A673 (cell line): ENCODE measurements at regions not wholly inside any gene's neighbourhood (a gene's known extent, or its start where the extent isn't known, plus 50 kb on each side); places are given as distances from the start of the nearest gene placed in this dataset.

Source experiments
- CTCF ChIP-seq: fragments of 300-800, 200-600 bp; sonication (generic); conservative IDR thresholded peaks from 2 replicates; pipeline ENCODE4 v1.5.1; 2017; ENCODE audit warnings: low read depth, mild to moderate bottlenecking, antibody characterized with exemption, low read length, moderate library complexity, mixed read lengths
- EZH2 ChIP-seq: fragments of 200-600 bp; sonication (generic); IDR thresholded peaks from 2 replicates; pipeline ENCODE4 v1.6.1; 2017; ENCODE audit warnings: borderline replicate concordance, low read depth, mild to moderate bottlenecking, mixed read lengths, antibody characterized with exemption, low read length; ENCODE audit not compliant: poor library complexity, severe bottlenecking

DNA sequence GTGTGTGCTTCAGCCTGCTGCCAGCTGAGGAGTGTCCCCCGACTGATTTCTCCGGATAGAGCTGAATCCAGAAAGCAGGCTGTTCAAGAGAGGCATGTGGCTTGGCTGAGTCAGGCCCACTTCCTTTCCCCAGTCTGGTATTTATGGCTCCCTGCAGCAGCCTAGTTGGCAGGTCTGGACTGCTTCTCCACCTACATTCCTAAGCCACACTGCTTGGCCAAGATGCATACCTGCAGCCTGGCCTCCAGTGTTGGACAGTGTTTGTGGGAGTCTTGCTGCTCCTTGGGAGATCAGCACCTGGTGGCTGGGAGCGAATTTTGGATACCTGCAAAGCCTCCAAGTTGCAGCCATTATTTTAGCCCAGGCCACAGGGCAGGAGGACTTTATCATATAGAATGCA is 670.8 kb downstream of the ACTL7B start:
- TF ChIP-seq EZH2: no peak
- TF ChIP-seq CTCF: no peak
